ENCODE measurements at regions not wholly inside any gene's neighbourhood (a gene's known extent, or its start where the extent isn't known, plus 50 kb on each side); places are given as distances from the start of the nearest gene placed in this dataset.

- no peaks in the 10 kb centered on the region for H3K27me3 ChIP-seq (ENCODE audit: low read depth)
- intact Hi-C loops (cut with DNase I) = no loop called here
- DNase-seq (peak; percentile 70), ATAC-seq (peak; percentile 81 to 92)
- no peak for TF ChIP-seq CTCF (IDR thresholded peaks at IDR 0.05)
- no peaks in the 10 kb centered on the region for H3K36me3 ChIP-seq
- H3K9me3 ChIP-seq = no peaks in the 10 kb centered on the region
- H3K4me1 ChIP-seq = peaks cover 14% of the 10 kb centered on the region
- no peak overlapping the region for H3K4me3 ChIP-seq
- no peak overlapping the region for H3K27ac ChIP-seq
These were observed 107.1 kb upstream of the FHIT start for GRCh38 chr3:61358364-61358763.

- DNase-seq (no peak), ATAC-seq (no peak)
- H3K27ac ChIP-seq = no peak overlapping the region
- TF ChIP-seq CTCF (IDR thresholded peaks at IDR 0.05) = no peak
- intact Hi-C loops (cut with DNase I) = no loop called here
- no peaks in the 10 kb centered on the region for H3K9me3 ChIP-seq
- peaks cover 14% of the 10 kb centered on the region for H3K4me1 ChIP-seq
- H3K4me3 ChIP-seq = no peak overlapping the region
- H3K27me3 ChIP-seq (ENCODE audit: low read depth) = no peaks in the 10 kb centered on the region
- no peaks in the 10 kb centered on the region for H3K36me3 ChIP-seq
These were observed 109.2 kb upstream of the FHIT start for GRCh38 chr3:61360297-61360965.

- intact Hi-C loops (cut with DNase I) = no loop called here
- no peak for DNase-seq
- Histone ChIP-seq H3K4me1 (no peaks in the 10 kb centered on the region), H3K9me3 (no peaks in the 10 kb centered on the region), H3K36me3 (no peaks in the 10 kb centered on the region), H3K27ac (no peak overlapping the region), H3K4me3 (no peak overlapping the region), H3K27me3 (ENCODE audit: low read depth) (no peaks in the 10 kb centered on the region)
- no peak for ATAC-seq
- no peak for TF ChIP-seq CTCF (IDR thresholded peaks at IDR 0.05)
These were observed 118.4 kb upstream of the FHIT start for GRCh38 chr3:61369678-61370077.

- TF ChIP-seq CTCF (IDR thresholded peaks at IDR 0.05) = peak; percentile 38
- no peak for DNase-seq
- no peaks in the 10 kb centered on the region for H3K27me3 ChIP-seq (ENCODE audit: low read depth)
- no peaks in the 10 kb centered on the region for H3K36me3 ChIP-seq
- intact Hi-C loops (cut with DNase I) = no loop called here
- no peak for ATAC-seq
- H3K4me1 ChIP-seq = no peaks in the 10 kb centered on the region
- no peak overlapping the region for H3K4me3 ChIP-seq
- H3K27ac ChIP-seq = no peak overlapping the region
- no peaks in the 10 kb centered on the region for H3K9me3 ChIP-seq
These were observed 119.9 kb upstream of the FHIT start for GRCh38 chr3:61371123-61371522.

GRCh38 chr3:61372723-61373122, 121.5 kb upstream of the FHIT start:
- H3K27me3 ChIP-seq (ENCODE audit: low read depth) = no peaks in the 10 kb centered on the region
- H3K4me1 ChIP-seq = no peaks in the 10 kb centered on the region
- ATAC-seq (no peak), DNase-seq (no peak)
- H3K4me3 ChIP-seq = no peak overlapping the region
- intact Hi-C loops (cut with DNase I) = no loop called here
- no peak for TF ChIP-seq CTCF (IDR thresholded peaks at IDR 0.05)
- H3K27ac ChIP-seq = no peak overlapping the region
- H3K9me3 ChIP-seq = no peaks in the 10 kb centered on the region
- no peaks in the 10 kb centered on the region for H3K36me3 ChIP-seq

Measured in lower lobe of right lung (tissue), 2 donors.